GM12891 (cell line): ENCODE measurements at regions not wholly inside any gene's neighbourhood (a gene's known extent, or its start where the extent isn't known, plus 50 kb on each side); places are given as distances from the start of the nearest gene placed in this dataset.

ENCODE experiments used
- POLR2A ChIP-seq: IDR thresholded peaks from 2 replicates; pipeline ENCODE4 v1.6.1; 2011; ENCODE audit warnings: low read depth, low read length, control low read depth
- POLR2AphosphoS5 ChIP-seq: IDR thresholded peaks from 2 replicates; pipeline ENCODE4 v1.6.1; 2011; ENCODE audit warnings: low read depth, low read length, control low read depth
- TAF1 ChIP-seq: IDR thresholded peaks from 2 replicates; pipeline ENCODE4 v1.6.1; 2011; ENCODE audit warnings: low read depth, low read length, control low read depth

DNA sequence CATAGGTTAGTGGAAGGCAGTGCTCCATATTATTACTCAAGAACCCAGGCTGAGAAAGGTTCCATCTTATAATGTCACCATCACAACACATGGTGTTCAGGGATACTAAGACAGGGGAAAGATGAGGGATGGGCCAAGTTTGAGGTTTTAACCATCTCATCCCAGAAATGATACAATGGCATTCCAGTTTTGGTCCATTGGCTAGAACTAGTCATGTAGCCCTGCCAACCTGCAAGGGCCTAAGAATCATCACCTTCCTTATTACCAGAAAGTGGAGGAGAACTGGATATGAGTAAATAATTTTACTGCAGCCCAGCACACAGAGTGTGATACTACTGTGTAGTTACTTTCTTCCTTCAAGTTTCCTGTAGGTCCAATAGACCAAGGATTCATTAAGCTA lies 144.5 kb upstream of the ABCA1 start:
- TF ChIP-seq POLR2A (no peak), TAF1 (no peak), POLR2AphosphoS5 (no peak)
